ENCODE measurements at regions not wholly inside any gene's neighbourhood (a gene's known extent, or its start where the extent isn't known, plus 50 kb on each side); places are given as distances from the start of the nearest gene placed in this dataset.
A peak's percentile ranks its signal among the peaks of the same experiment; 100 is the strongest.
"Not testable (repeated sequence)": the region's sequence is repeated elsewhere in the genome, so short reads cannot be mapped to it uniquely, and the experiment has no call there.

DNA sequence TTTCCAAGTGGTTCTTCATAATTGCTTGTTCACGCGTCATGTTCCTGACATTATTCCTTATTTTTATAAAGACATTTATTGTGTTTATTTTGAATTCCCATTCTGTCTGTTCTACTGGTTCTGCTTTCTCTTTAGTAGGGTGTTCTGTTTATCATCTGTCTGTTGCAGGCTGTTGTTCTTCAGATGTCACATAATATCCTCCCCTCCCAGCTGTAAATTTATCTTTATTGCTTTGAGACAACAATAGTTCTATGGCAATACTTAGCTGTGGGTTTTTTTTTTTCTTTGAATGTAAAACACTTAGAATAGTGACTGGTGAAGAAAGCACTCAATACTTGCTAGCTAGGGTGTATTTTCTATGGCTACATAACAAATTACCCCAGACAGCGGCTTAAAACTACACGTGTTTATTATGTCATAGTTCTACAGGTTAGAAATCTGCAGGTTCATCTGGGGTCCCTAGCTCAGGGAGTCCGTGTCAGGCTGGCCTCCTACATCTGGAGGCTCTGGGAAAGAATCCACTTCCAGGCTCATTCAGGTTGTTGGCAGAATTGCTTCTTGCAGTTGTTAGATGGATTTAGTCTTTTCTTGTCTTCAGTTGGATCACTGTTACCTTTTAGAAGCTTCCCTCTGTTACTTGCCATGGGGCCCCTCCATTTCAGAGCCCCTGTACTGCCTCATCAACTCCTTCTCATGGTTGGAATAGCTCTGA, 63.4 kb upstream of the ENPEP start:
- TF ChIP-seq, protein P1, sequence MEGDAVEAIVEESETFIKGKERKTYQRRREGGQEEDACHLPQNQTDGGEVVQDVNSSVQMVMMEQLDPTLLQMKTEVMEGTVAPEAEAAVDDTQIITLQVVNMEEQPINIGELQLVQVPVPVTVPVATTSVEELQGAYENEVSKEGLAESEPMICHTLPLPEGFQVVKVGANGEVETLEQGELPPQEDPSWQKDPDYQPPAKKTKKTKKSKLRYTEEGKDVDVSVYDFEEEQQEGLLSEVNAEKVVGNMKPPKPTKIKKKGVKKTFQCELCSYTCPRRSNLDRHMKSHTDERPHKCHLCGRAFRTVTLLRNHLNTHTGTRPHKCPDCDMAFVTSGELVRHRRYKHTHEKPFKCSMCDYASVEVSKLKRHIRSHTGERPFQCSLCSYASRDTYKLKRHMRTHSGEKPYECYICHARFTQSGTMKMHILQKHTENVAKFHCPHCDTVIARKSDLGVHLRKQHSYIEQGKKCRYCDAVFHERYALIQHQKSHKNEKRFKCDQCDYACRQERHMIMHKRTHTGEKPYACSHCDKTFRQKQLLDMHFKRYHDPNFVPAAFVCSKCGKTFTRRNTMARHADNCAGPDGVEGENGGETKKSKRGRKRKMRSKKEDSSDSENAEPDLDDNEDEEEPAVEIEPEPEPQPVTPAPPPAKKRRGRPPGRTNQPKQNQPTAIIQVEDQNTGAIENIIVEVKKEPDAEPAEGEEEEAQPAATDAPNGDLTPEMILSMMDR (IDR thresholded peaks at IDR 0.05; ENCODE audit: control insufficient read depth, extremely low read depth, insufficient read depth): no peak
- DNase-seq (ENCODE audit: low read depth): no peak
- H3K4me3 ChIP-seq (ENCODE audit: low read depth, low read length): no peak overlapping the region

DNA sequence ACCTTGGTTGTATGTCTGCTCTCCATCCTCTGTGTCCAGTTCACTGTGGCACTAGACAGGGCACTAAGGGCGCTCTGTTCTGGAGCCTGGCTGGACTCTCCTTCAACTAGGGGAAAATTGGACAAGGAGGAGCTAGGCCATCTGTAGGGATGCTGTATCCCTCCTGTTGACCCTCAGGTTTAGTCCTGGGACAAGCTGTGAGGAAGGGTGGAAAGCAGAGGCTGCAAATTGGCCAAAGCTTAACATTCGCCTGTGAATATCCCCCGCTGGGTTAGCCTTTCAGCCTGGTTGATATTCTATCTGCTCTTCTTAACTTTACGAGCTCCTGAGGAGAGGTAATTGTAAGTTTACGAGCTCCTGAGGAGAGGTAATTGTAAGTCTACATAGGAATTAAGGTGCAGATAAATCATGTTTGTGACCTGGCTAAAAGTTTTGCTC, 64.4 kb upstream of the ENPEP start:
- peak; percentile 27 for DNase-seq (ENCODE audit: low read depth)
- TF ChIP-seq, protein P1 (IDR thresholded peaks at IDR 0.05; ENCODE audit: control insufficient read depth, extremely low read depth, insufficient read depth): no peak
- no peak overlapping the region for H3K4me3 ChIP-seq (ENCODE audit: low read depth, low read length)

DNA sequence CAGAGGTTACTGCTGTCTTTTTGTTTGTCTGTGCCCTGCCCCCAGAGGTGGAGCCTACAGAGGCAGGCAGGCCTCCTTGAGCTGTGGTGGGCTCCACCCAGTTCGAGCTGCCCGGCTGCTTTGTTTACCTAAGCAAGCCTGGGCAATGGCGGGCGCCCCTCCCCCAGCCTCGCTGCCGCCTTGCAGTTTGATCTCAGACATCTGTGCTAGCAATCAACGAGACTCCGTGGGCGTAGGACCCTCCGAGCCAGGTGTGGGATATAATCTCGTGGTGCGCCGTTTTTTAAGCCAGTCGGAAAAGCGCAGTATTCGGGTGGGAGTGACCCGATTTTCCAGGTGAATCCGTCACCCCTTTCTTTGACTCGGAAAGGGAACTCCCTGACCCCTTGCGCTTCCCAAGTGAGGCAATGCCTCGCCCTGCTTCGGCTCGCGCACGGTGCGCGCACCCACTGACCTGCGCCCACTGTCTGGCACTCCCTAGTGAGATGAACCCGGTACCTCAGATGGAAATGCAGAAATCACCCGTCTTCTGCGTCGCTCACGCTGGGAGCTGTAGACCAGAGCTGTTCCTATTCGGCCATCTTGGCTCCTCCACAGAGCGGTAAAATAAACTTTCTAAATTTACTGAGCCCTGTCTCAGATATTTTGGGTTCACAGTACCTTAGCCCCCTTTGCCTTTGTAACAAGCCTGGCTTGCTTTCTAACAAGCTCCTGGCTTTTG, 64.9 kb upstream of the ENPEP start:
- not testable (repeated sequence) for DNase-seq (ENCODE audit: low read depth); H3K4me3 ChIP-seq (ENCODE audit: low read depth, low read length)

DNA sequence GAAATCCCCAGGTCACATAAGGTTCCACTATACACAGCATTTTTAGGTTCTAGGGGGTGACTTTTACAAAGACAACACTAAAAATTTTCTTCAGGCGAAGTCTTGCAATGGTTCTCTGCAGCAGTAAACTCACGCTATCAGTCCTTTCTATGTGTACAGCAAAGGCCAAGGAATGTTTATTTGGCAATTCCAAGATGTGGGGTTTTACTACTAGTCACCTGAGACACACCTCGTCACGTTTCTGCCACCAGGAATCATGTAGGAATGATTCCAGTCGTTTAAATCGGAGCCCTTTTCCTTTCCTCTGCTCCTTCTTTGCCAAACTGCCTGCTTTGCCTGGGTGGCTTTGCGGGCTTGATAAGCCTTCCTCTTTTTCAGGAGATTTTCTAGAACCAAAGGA, 75.9 kb upstream of the ENPEP start:
- TF ChIP-seq, protein P1 (IDR thresholded peaks at IDR 0.05; ENCODE audit: control insufficient read depth, extremely low read depth, insufficient read depth): no peak
- DNase-seq (ENCODE audit: low read depth): no peak
- H3K4me3 ChIP-seq (ENCODE audit: low read depth, low read length): no peak overlapping the region

DNA sequence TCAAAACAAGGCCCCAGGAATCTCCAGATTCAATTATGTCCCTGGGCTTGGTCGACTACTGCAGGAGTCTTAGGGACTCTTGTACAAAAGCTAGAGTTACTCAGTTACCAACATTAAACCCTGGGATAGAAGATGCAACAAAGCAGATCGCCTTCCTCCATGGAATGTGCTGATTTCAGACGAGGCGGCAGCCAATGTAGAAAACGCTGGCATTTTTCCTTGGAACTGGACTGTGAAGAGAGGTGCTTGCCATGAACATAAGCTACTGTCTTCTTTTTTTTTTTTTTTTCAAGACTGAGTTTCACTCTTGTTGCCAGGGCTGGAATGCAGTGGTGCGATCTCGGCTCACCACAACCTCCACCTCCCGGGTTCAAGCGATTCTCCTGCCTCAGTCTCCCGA, 76.9 kb upstream of the ENPEP start:
- DNase-seq (ENCODE audit: low read depth); H3K4me3 ChIP-seq (ENCODE audit: low read depth, low read length): not testable (repeated sequence)

DNA sequence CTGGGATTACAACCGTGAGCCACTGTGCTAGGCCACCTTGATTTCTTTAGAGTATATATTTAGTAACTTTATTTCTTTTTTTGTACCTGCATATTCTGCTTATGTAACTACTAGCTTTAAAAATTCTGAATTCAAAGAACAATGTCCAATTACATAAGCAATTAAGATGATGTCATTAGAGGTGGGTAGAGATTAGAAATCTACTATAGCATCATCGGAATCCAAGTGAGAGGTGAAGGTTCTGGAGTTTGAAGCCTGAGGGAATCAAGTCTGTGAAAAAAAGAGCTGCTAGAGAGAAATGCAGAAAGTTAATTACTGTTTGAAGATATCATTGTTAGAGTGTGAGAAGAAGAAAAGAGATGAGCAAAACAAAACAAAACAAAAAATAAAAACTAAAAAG, 79.0 kb upstream of the ENPEP start:
- no peak overlapping the region for H3K4me3 ChIP-seq (ENCODE audit: low read depth, low read length)
- TF ChIP-seq, protein P1 (IDR thresholded peaks at IDR 0.05; ENCODE audit: control insufficient read depth, extremely low read depth, insufficient read depth): no peak
- no peak for DNase-seq (ENCODE audit: low read depth)

DNA sequence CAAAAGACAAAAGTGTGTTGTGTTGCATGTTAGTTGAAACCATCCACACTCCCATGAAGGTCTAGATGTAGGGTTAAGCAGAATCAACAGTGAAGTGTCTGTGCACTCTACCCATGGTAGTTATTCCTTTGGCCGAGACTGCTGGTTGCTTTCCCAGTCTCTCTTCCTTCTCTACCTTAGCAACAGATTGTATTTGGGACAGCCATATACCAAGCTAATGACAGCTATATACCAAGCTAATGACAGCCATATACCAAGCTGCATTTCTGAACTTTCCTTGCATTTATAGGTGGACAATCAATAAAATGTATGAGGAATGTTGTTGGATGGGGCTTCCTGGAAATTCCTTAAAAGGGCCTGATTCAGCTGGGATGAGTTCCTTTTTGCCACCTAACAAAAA, 80.5 kb upstream of the ENPEP start:
- DNase-seq (ENCODE audit: low read depth): no peak
- TF ChIP-seq, protein P1 (IDR thresholded peaks at IDR 0.05; ENCODE audit: control insufficient read depth, extremely low read depth, insufficient read depth): no peak
- H3K4me3 ChIP-seq (ENCODE audit: low read depth, low read length): no peak overlapping the region

DNA sequence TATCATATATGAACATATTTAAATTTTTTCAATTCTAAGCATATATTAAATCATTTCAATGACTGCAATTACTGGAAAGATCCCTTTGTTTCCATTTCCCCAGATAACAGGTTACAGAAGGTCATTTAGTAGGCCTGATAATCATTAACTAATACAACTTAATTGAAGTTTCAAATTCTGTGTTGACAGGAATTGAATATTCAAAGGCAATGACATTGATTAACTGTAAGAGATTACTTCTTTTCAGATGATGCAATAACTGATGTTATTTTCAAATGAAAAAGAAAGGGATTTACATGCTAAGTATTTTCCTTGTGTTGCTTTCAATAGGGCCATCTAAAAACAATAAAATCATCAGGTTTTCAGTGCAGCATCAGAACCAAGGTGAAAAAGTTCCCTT, 81.1 kb upstream of the ENPEP start:
- TF ChIP-seq, protein P1 (IDR thresholded peaks at IDR 0.05; ENCODE audit: control insufficient read depth, extremely low read depth, insufficient read depth): no peak
- no peak overlapping the region for H3K4me3 ChIP-seq (ENCODE audit: low read depth, low read length)
- no peak for DNase-seq (ENCODE audit: low read depth)

Data from LNCaP clone FGC (cell line).